ENCODE measurements at regions not wholly inside any gene's neighbourhood (a gene's known extent, or its start where the extent isn't known, plus 50 kb on each side); places are given as distances from the start of the nearest gene placed in this dataset.

DNA sequence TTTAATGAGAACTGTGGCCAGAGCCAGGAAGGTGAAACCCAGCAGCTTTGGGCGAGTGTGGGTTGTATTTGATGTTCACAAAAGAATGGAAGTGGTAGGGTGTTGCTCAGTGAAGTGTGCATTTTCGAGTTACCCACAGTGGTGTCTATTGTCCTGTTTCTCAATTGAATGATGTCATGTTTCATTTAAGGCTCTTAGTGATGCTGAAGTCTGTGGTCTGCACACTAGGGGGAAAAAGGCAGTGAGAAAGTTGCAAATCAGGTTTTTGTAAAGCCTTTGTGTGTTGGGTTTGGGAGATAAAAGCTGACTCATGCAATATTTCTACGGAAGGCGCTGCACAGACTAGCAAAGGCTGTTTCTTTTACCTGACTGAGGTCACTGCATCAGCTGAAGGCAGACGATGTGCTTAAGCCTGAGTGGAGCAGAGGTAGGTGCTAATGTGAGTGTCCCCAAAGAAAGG is 121.1 kb downstream of the PLEKHG1 start:
- TF ChIP-seq, protein P1, sequence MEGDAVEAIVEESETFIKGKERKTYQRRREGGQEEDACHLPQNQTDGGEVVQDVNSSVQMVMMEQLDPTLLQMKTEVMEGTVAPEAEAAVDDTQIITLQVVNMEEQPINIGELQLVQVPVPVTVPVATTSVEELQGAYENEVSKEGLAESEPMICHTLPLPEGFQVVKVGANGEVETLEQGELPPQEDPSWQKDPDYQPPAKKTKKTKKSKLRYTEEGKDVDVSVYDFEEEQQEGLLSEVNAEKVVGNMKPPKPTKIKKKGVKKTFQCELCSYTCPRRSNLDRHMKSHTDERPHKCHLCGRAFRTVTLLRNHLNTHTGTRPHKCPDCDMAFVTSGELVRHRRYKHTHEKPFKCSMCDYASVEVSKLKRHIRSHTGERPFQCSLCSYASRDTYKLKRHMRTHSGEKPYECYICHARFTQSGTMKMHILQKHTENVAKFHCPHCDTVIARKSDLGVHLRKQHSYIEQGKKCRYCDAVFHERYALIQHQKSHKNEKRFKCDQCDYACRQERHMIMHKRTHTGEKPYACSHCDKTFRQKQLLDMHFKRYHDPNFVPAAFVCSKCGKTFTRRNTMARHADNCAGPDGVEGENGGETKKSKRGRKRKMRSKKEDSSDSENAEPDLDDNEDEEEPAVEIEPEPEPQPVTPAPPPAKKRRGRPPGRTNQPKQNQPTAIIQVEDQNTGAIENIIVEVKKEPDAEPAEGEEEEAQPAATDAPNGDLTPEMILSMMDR (conservative IDR thresholded peaks at IDR 0.05) = no peak
- no peak overlapping the region for H3K27ac ChIP-seq

DNA sequence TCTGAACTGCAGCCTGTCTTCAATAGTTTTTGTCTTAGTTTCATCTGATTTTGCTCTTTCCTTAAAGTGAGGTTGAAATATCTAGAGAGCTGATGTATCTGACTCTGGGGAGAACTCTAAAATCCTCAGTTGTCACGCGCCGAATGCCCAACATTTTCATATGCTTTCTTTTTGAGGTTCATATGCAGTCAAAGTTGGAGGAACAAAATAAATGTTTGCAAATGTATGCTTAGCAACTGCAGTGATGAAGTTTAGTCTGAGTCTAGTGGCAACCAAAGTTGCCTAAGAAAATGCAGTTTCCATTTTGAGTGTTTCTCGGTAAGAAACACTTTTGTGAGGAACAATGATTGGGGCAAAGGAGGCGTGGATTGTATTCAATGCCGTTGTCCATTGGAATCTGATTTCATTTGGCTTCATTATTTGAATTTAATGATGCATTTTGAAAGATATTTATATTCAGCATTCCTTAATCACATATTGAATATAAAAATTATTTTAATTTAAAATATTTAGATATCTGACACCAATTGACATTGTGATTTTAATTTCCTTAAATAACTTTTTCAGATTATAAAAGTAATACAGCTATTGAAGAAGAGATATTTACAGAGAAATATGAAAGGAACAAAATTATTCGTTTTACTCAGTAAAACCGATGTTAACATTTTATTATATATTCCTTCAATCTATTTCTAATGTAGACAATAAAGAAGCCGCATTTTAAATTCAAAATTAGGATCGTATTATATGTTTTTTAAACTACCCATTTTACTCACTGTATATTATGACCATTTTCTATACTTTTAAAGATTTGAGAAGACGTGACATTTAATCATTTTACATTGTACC is 122.0 kb downstream of the PLEKHG1 start:
- TF ChIP-seq, protein P1 (conservative IDR thresholded peaks at IDR 0.05) = no peak
- H3K27ac ChIP-seq = no peak overlapping the region

DNA sequence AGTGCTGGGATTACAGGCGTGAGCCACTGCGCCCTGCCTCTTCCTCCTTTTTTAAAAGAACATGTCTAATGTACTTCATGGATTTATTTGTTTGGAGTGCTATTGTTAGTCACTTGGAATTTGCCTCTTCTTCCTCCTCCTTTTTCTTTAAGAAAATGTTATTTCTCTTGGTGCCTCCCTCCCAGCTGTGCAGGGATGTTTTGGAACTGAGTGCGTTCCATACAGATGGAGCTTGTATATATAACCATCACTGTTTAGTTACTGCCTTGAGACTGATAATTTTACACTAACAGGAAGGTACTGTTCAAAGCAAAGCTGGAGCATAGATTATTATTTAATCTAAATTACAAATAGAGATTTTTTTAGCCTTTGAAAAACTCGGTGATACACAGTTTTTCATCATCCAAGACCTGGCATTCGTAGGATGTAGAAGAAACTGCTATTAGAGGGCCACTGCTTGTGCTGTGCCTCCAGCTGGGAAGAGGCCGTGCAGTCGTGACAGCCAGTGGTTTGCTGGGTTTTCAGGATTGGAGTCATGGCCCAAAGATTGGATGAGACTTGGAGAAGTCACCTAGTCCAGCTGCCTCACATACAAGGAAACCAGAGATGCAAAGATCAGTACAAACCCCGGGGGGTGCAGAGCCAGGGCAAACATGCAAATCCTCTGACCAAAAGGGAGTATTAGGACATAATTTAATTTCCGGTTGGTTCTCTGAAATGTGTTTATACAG is 123.1 kb downstream of the PLEKHG1 start:
- TF ChIP-seq, protein P1 (conservative IDR thresholded peaks at IDR 0.05) = no peak
- H3K27ac ChIP-seq = no peak overlapping the region

DNA sequence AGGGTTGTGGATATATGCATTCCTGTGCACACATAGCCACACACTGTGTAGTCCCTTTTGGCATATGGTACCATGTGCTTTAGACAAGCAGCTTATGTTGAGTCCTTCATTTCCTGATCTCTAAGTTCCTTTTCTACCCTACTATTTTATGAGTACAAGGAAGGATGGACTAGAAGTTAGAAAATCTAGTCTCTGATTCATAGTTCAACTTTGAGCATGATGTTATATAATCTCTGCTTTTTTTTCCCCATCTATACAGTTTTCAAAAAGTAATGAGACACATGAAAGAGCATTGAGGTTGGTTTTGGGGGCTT is 123.6 kb downstream of the PLEKHG1 start:
- no peak overlapping the region for H3K27ac ChIP-seq

DNA sequence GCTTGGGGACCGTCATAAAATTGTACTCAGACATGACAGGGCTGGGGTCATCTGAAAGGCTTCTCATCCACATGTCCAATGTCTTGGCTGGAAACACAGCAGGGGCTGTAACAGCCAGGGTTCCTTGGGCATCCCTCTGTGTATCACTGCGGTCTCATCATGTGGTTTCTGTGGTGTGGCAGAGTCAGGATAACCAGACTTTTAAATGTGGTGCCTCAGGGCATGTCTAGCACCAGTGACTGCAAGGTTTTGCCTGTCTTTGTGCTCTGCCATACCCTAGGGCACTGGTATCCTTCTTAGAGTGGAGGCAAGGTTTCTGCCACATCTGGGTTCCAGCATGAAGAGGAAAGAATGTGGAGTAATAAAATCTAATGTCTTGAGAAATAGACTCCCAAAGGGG is 124.2 kb downstream of the PLEKHG1 start:
- H3K27ac ChIP-seq = no peak overlapping the region
- TF ChIP-seq, protein P1 (conservative IDR thresholded peaks at IDR 0.05) = no peak

More for the DNA sequence above, 123.6 kb downstream of the PLEKHG1 start:
- TF ChIP-seq, protein P1 (conservative IDR thresholded peaks at IDR 0.05) = no peak

DNA sequence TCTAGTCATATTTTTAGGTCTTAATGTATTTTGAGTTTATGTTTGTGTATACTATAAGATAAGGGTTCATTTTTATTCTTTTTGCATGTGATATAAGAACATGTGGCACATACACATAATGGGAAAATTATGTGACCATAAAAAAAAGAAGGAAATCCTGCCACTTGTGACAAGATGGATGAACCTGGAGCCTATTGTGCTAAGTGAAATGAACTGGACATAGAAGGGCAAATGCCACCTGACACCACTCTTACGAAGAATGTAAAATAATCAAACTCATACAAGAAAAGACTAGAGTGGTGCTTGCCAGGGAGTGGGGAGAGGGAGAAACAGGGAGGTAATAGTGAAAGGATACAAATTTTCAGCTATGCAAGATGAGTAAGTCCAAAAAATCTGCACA is 126.1 kb downstream of the PLEKHG1 start:
- TF ChIP-seq, protein P1 (conservative IDR thresholded peaks at IDR 0.05) = no peak
- no peak overlapping the region for H3K27ac ChIP-seq

DNA sequence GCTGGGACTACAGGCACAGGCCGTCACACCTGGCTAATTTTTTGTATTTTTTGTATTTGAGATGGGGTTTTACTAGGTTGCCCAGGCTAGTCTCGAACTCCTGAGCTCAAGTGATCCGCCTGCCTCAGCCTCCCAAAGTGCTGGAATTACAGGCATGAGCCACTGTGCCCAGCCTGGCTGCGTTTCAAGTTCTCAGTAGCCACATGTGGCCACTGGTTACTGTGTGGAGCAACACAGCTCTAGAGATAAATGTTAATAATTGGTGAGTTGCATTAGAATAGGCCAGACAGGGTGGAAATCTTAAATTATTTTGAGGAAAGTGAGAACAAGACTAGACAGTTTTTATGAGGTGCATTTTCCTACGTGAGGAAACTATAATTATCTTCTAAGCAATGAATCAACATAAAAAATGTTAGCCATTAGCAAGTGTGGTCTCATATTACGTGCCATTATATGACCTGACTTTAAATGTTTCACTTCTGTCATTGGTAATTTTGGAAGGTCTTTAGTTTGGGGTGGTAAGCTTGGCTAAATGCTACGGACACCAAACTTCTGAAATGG is 129.6 kb downstream of the PLEKHG1 start:
- no peak overlapping the region for H3K27ac ChIP-seq
- TF ChIP-seq, protein P1 (conservative IDR thresholded peaks at IDR 0.05) = no peak

Measured in VCaP (cell line).